ENCODE measurements at regions not wholly inside any gene's neighbourhood (a gene's known extent, or its start where the extent isn't known, plus 50 kb on each side); places are given as distances from the start of the nearest gene placed in this dataset.
A peak's percentile ranks its signal among the peaks of the same experiment; 100 is the strongest.

GRCh38 chr6:12221856-12222255 is 68.3 kb upstream of the EDN1 start:
- no peak for DNase-seq

GRCh38 chr6:12222405-12223366 is 67.5 kb upstream of the EDN1 start:
- no peak for DNase-seq

- no peak for DNase-seq
These were observed 66.8 kb upstream of the EDN1 start for GRCh38 chr6:12223383-12223782.

- DNase-seq, result no peak
These were observed 65.9 kb upstream of the EDN1 start for GRCh38 chr6:12224251-12224650.

- no peak for DNase-seq
These were observed 61.6 kb upstream of the EDN1 start for GRCh38 chr6:12228447-12229146.

- DNase-seq, result no peak
These were observed 60.8 kb upstream of the EDN1 start for GRCh38 chr6:12229332-12229731.

GRCh38 chr6:12230523-12230922 is 59.6 kb upstream of the EDN1 start:
- no peak for DNase-seq

- DNase-seq, result no peak
These were observed 57.8 kb upstream of the EDN1 start for GRCh38 chr6:12232339-12232738.

GRCh38 chr6:12232821-12233220 is 57.3 kb upstream of the EDN1 start:
- no peak for DNase-seq

- DNase-seq, result peak; percentile 40
These were observed 56.2 kb upstream of the EDN1 start for GRCh38 chr6:12233693-12234571.

- DNase-seq, result no peak
These were observed 54.8 kb upstream of the EDN1 start for GRCh38 chr6:12235341-12235740.

GRCh38 chr6:12238219-12238618 is 51.9 kb upstream of the EDN1 start:
- no peak for DNase-seq

All from CD4-positive, alpha-beta T cell treated with Interleukin-17A for 4 hours (primary cell).